Activated naive CD4-positive, alpha-beta T cell treated with anti-CD3 and anti-CD28 coated beads, Interleukin-2, amount 50 U/mL, for 72 hours (primary cell): ENCODE measurements at regions not wholly inside any gene's neighbourhood (a gene's known extent, or its start where the extent isn't known, plus 50 kb on each side); places are given as distances from the start of the nearest gene placed in this dataset.

Experiments
- ATAC-seq, 2 donors: fragments of 150-1000 bp; cut with Tn5 transposase; 2 replicates each; pipeline ENCODE4 v1.10.0; 2021; ENCODE audit warnings: mild to moderate bottlenecking in 2 of 2, moderate library complexity in 2 of 2
- DNase-seq, 2 donors: peaks; one replicate each; pipeline ENCODE4 v3.0.0; 2021 to 2022; ENCODE audit warnings: low spot score in 2 of 2
- H3K27ac Mint-ChIP-seq, 2 donors: one replicate each; pipeline ENCODE4 v1.8.0; 2022; ENCODE audit warnings: mild to moderate bottlenecking in 2 of 2, mixed read lengths in 2 of 2
- H3K36me3 Mint-ChIP-seq, 2 donors: one replicate each; pipeline ENCODE4 v1.8.0; 2022; ENCODE audit warnings: mixed read lengths in 2 of 2
- H3K9me3 Mint-ChIP-seq, 2 donors: one replicate each; pipeline ENCODE4 v1.8.0; 2022; ENCODE audit warnings: mixed read lengths in 2 of 2

DNA sequence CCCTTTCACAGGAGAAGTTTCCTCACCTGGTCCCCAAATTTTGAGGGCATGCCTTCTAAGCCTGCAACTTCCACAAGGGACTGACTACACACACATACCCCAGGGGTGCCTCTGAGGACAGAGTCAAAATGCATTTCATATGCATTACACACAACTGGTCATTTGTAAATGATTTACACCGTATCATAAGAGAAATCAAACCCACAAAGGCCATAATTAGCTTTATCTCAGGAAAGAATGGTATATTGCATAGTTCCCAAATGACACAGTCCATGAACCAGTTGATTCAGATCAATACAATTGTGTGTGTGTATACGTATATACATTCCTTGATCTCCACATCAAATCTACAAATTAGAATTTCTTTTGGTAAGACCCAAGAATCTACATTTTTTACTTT lies 203.3 kb upstream of the PRDM1 start:
- ATAC-seq (no peak), DNase-seq (no peak)
- H3K27ac Mint-ChIP-seq: no peak overlapping the region
- H3K9me3 Mint-ChIP-seq: peaks cover 0 to 11% of the 10 kb centered on the region in 2 donors
- peaks cover 3 to 8% of the 10 kb centered on the region in 2 donors for H3K36me3 Mint-ChIP-seq

DNA sequence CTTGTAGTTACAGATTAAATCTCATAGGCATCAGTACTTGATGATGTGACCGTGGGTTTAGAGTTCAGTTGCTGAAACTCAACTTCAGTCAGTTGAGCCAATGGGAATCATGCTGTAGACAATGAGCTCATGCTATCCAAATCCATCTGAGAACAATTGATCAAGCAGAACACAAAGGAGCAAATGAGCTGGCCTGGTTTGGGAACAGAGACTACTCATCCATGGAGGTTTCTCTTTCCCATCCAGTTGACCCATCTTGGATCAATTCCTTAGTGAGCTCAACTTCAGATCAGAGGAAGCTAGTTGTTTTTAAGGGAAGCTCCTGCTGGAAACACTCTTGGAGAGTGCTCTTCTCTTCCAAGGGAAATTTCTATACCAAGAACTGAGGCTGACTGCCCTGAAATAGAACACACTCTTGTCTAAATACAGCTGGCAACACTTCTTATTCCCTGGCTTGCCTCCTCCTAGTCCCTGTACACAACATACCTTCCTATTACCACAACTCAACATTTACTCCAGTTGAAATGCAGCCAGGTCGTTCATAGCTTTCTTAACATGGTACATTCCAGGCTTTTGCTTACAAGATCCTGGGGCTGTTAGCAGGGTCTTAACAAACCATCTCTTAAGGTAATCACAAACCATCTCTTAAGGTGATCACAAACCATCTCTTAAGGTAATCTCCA lies 203.9 kb upstream of the PRDM1 start:
- ATAC-seq (no peak), DNase-seq (no peak)
- Mint-ChIP-seq H3K9me3 (peaks cover 0 to 11% of the 10 kb centered on the region in 2 donors), H3K27ac (no peak overlapping the region), H3K36me3 (peaks cover 6 to 8% of the 10 kb centered on the region in 2 donors)

DNA sequence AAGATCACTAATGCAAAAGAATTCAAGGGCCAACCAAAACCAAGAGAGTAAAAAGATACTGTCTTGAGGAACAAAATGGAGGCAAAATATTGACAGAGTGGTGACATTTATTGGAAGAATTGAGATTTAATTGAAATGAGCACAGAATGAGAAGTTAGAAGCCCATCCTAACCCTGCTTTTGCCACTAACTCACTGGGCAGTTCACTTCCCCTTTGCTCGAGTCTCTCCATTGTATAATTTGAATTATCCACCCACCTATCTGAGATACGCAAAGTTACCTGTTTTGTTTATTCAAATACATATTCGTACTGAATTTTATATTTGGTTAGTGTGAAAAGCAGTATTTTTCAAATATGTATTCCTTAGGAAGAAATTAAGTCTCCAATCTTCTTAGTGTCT lies 204.5 kb upstream of the PRDM1 start:
- ATAC-seq (no peak), DNase-seq (no peak)
- Mint-ChIP-seq H3K36me3 (peaks cover 6 to 8% of the 10 kb centered on the region in 2 donors), H3K9me3 (peaks cover 0 to 11% of the 10 kb centered on the region in 2 donors), H3K27ac (no peak overlapping the region)

DNA sequence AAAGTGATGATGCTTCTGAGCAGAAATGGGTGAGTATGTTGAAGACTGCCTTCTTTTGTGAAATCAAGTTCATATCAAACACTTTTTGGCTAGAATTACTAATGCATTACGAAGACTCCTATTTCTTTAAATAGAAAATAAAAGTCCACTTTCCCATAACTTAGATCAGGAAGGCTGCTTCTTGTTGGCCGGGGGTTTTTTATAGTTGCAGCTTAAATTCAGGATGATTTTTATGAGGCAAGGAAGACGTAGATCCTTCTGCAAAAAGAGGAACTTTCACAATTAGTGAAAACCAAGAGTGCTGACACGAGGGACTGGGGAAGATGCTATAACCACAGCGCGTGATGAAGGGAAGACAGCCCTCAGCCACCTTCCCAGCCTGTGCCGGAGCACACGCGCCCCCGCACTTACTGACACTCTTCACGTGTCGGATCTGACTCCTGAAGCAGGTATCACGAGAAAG lies 206.1 kb upstream of the PRDM1 start:
- Mint-ChIP-seq H3K9me3 (peaks cover 0 to 11% of the 10 kb centered on the region in 2 donors), H3K36me3 (peaks cover 6 to 8% of the 10 kb centered on the region in 2 donors), H3K27ac (no peak overlapping the region)
- DNase-seq (peak in 1 of 2 donors; percentile 32), ATAC-seq (peak; percentile 88 to 91)

DNA sequence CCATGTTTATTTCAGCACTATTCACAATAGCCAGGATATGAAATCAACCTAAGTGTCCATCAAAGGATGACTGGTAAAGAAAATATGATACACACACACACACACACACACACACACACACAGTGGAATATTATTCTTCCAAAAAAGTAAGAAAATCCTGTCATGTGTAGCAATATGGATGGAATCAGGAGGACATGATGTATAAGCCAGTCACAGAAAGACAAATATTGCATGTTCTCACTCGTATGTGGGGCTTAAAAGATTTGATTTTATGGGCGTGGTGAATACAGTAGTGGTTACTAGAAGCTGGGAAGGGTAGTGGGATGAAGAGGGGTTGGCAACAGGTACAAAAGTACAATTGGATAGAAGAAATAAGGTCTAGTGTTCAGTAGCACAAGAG lies 207.0 kb upstream of the PRDM1 start:
- Mint-ChIP-seq H3K27ac (no peak overlapping the region), H3K36me3 (peaks cover 6 to 8% of the 10 kb centered on the region in 2 donors), H3K9me3 (peaks cover 0 to 7% of the 10 kb centered on the region in 2 donors)
- DNase-seq: no peak
- ATAC-seq: no peak

DNA sequence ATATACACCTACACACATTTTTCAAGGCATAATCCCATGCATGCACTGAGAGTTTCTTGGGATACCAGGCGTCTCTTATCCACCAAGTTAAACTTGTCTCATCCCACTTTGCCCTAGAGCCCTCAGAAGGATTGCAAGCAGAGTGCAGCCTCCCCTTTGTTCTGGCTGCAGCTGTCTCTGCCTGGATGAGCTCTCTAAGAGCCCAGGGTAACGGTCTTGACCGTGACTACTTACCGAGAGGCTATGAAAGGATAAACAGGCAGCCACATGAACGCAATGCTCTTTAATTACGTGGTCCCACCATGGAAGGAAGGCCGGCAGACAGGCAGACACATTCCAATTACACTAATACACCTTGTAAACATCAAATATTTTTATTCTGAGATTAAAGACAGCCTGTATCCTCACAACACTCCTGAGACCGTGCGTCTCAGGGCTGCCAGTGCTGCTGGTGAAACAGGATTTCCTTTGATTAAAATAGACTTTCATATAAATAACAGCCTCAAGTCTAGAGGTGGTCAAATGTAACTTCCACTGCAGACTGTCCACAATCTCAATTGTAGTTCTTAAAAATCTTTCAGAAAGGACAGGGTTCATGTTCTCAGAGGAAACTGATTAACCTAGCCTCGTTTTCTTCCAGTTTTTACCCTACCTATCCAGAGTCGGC lies 210.0 kb upstream of the PRDM1 start:
- ATAC-seq: no peak
- DNase-seq: no peak
- peaks cover 6 to 8% of the 10 kb centered on the region in 2 donors for H3K36me3 Mint-ChIP-seq
- H3K27ac Mint-ChIP-seq: no peak overlapping the region
- peaks cover 0 to 7% of the 10 kb centered on the region in 2 donors for H3K9me3 Mint-ChIP-seq

DNA sequence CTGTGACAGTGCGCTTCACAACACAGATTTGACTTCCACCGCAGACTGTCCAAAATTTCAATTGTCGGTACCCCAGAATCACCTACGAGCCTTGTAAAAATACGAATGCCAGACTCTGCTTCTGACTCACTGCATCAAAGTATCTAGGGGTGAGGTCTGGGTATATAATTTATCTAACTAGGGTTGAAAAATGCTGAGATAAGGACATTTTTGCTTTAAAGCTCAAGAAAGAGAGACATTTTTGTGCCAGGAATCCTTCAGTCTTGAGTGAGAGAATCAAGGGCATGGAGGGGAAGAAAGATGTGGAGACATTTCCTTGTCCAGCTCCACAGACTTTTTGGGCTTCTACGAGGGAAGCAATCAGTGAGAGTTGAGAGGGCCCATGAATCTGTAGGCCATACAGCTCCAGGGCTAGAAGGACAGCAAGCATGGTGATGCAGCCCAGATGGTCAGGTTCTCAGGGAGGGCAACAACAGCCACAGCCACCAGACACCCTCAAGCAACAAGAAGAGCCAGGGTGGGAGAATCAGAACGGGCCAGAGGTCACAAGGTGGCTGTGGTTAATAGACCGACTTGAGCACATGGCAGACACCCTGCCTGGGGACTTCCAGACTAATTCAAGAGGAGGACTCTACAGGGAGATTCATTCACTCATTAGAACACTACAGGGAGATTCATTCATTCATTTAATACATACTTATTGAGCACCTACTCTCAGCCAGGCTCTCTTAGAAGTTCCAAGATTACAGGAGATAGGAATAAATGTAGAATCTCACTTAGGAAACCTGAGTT lies 211.1 kb upstream of the PRDM1 start:
- peaks cover 0 to 7% of the 10 kb centered on the region in 2 donors for H3K9me3 Mint-ChIP-seq
- peaks cover 6 to 8% of the 10 kb centered on the region in 2 donors for H3K36me3 Mint-ChIP-seq

DNA sequence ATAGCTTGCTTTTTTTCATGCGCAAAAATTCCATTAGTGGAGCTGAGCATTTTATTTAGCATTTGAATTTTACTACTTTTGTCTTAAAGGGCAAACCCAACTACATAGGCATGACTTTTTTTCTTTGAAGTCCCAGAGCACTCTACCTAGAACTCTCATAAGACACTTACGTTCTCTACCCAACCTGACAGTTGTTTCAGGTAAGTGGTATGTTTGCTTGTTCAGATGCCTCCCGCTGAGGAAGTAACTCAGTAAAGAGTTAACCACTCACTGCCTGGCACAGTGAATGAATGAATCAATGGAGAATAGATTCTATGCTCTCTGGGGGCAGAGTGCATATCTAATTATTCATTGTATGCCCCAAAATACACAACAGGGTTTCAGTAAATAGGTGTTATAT lies 212.3 kb upstream of the PRDM1 start:
- ATAC-seq: peak in 1 of 2 donors; percentile 57
- Mint-ChIP-seq H3K36me3 (peaks cover 6 to 8% of the 10 kb centered on the region in 2 donors), H3K27ac (peak overlapping the region in 1 of 2 donors; percentile 10), H3K9me3 (peaks cover 0 to 7% of the 10 kb centered on the region in 2 donors)
- DNase-seq: no peak

More for the DNA sequence above, 211.1 kb upstream of the PRDM1 start:
- no peak for ATAC-seq
- no peak for DNase-seq
- H3K27ac Mint-ChIP-seq: no peak overlapping the region

DNA sequence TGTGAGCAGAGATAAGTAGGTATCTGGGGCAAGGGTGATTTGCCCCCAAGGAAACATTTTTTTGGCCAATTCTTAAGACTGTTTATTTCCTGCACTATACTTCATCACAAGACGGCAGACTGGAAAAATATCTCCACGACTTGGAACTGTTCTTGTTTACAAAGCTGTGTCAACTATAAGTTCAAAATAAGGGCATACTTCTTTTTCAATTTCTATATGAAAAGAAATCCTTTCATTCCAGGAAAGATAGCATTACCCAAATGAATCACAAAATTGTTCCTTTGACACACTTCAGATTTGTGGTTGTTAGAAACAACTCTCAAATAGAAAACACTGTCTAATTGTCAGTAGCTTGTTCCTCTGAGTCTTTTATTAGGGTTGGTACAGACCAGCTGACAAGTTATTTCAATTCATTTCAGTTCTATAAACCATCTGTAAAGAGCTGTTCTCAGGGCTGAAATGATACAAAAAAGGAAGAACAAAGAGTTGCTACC lies 212.9 kb upstream of the PRDM1 start:
- H3K36me3 Mint-ChIP-seq: peaks cover 5 to 6% of the 10 kb centered on the region in 2 donors
- no peak for DNase-seq
- peak overlapping the region in 1 of 2 donors; percentile 10 for H3K27ac Mint-ChIP-seq
- peaks cover 0 to 4% of the 10 kb centered on the region in 2 donors for H3K9me3 Mint-ChIP-seq
- peak in 1 of 2 donors; percentile 94 for ATAC-seq

DNA sequence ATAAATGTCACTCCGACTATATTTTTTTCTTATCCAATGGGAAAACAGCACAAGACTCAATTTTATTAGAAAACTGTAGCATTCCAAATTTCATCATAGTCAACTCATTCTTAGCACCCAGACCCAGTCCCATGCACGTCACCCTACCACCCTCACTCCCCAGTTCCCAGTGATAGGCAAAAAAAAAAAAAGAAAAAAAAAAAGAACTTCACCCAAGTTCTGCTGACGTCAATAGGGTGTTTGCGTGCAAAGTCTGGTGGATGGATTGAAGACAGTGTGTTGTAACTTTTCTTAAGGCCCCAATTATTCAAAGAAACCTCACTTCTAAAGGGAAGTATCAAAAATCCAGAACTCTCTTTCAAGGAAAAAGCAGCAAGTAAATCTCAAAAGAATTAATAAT lies 213.9 kb upstream of the PRDM1 start:
- DNase-seq (no peak), ATAC-seq (no peak)
- Mint-ChIP-seq H3K27ac (no peak overlapping the region), H3K9me3 (no peaks in the 10 kb centered on the region), H3K36me3 (no peaks in the 10 kb centered on the region)

DNA sequence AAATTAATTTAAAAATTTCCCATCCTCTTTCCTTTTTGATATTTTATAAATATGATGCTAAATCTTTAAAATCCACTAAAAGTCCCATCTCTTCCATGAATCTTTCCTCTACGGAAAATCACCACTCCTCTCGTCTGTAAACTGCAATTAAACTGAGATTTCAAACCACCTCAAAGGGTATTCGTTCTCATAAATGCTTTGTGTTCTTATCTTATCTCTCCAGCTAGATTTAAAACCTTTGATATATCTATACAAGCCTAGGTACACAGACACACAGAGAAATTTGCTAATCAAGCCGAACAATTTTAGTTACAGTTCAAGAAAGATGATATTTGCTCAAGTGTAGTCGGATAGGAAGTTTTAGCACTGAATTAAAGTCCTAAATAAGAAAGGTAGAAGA lies 214.6 kb upstream of the PRDM1 start:
- DNase-seq: no peak
- no peak overlapping the region for H3K27ac Mint-ChIP-seq
- no peak for ATAC-seq
- no peaks in the 10 kb centered on the region for H3K9me3 Mint-ChIP-seq
- H3K36me3 Mint-ChIP-seq: no peaks in the 10 kb centered on the region

DNA sequence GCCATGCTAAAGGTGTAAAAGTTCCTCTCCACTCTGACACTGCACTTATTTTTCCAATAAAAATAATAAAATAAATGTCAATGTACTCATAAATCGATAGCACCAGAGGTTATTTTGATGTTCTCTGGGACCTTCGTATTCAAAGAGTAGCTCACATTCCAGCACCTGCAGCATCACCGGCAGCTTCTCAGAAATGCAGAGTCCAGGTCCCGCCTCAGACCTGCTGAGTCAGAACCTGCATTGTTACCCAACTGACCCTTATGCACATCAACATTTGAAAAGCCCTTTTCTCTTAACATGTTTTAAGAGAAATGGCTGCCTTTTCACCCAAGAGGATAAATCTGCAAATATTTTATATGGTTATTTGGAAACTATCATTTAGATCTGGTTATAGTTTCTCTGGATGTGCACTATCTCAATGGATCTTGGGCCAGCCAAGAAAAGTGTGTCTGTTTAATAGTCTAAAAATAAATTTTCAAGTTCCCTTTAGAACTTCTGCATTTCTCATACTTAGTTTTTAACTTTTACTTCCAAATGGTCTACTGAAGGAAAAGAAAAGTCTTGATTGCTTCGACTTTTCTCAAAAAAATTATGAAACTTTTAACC lies 216.2 kb upstream of the PRDM1 start:
- Mint-ChIP-seq H3K36me3 (no peaks in the 10 kb centered on the region), H3K9me3 (peaks cover 0 to 6% of the 10 kb centered on the region in 2 donors), H3K27ac (no peak overlapping the region)
- ATAC-seq (no peak), DNase-seq (no peak)

DNA sequence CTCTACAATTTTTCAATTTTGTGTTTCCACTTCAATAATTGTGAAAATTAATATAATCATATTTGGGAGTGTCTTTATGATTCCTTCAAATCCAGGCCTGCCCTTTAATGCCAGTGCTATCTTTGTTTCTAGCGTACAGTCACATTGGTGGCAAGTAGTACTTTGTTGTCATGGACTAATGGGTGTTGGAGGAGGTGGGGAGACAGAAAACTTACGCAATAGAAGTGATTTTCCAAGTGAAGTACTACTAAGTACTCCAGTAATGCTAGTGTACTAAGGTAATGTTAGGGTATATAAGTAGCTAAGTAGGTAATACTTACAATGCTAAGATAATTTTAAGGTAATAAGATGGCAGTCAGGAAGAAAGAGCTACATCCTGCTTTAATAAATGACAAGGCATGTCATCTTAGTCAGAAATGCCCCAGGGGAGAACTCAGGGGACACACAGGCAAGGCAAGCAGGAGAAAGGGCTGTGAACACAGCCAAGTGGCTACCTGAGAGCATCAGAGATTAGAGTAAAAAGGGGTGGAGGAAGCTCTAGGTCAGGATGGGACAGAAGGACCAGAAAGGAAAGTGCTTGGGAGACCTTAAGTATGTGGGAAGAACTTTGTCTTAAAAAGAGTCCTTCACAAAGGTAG lies 217.2 kb upstream of the PRDM1 start:
- ATAC-seq: no peak
- no peak overlapping the region for H3K27ac Mint-ChIP-seq
- H3K9me3 Mint-ChIP-seq: peaks cover 0 to 6% of the 10 kb centered on the region in 2 donors
- H3K36me3 Mint-ChIP-seq: no peaks in the 10 kb centered on the region
- DNase-seq: no peak

DNA sequence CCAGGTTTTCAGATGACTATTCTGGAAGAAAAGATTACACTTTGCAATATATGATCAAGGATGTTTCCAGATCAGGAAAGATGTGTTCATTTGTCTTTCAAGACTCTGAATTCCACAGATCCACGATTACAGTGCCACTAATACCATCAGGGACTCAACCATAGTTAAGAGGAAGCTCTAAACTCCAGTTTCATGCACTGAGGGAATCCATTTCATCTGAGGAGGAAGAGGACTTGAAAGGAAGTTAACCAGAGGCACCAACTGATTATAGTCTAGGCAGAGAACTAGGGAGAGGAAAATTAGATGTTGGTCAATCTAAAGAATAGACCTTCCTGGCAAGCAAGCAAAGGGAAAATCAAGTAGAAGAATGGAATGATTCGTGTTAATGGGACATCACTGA lies 218.3 kb upstream of the PRDM1 start:
- ATAC-seq (no peak), DNase-seq (no peak)
- H3K27ac Mint-ChIP-seq: no peak overlapping the region
- no peaks in the 10 kb centered on the region for H3K36me3 Mint-ChIP-seq
- H3K9me3 Mint-ChIP-seq: peaks cover 0 to 6% of the 10 kb centered on the region in 2 donors

DNA sequence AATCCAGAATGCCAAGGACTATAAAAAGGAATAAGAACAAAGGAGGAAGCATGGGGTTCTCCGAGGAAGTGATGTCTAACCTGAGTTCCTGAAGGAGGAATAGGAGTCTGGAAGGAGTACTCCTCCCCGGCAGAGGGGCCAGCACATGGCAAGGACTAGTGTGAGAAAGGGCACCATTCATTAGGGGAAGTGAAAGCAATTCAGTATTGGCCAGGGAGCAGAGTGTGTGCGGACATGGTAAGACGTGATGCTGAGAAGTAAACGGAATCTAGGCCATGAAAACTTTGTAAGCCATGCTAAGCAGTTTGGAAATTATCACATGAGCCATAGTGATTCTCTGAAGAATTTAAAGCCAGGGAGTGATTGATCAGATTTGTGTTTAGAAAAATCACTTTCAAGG lies 218.9 kb upstream of the PRDM1 start:
- DNase-seq (no peak), ATAC-seq (no peak)
- Mint-ChIP-seq H3K9me3 (peaks cover 0 to 6% of the 10 kb centered on the region in 2 donors), H3K36me3 (no peaks in the 10 kb centered on the region), H3K27ac (no peak overlapping the region)

DNA sequence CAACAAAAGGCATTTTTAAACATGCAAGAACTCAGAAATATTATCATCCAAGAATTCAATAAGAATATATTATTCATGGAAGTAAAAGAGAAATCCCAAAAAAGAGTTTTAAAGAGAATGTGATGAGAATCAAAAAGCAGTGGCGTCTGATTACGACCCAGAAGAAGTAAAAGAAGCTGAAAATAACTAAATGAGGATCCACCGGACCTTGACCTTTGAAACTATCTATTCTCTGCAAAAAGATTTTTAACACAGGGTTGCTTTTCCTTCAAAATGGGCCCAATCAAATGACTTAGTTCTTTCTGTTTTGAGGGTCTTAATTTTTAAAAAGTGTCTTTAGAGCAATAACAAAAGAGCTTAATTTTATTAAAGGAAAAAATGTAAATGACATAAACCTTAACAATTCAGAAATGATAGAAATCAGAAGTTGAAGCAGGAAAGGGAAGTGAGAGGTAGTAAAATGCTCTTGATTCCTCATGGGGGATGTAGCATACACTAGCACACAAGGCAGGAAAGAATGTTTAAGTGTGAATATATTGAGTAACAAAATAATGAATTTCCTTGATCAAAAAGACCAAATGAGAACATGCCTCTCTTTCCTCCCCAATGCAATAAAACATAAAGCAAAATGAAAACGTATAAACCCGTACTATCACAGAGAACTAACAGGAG lies 223.1 kb upstream of the PRDM1 start:
- peaks cover 0 to 6% of the 10 kb centered on the region in 2 donors for H3K9me3 Mint-ChIP-seq
- ATAC-seq (no peak), DNase-seq (no peak)
- no peaks in the 10 kb centered on the region for H3K36me3 Mint-ChIP-seq
- no peak overlapping the region for H3K27ac Mint-ChIP-seq
